Gastrocnemius medialis (tissue), 4 donors: ENCODE measurements at regions not wholly inside any gene's neighbourhood (a gene's known extent, or its start where the extent isn't known, plus 50 kb on each side); places are given as distances from the start of the nearest gene placed in this dataset.

ENCODE experiments used
- CTCF ChIP-seq, 5 experiments: fragments of 450-650 bp in 3 of 5; fragments of 200-600 bp in 2 of 5; sonication (generic) in 2 of 5; IDR thresholded peaks in 4 of 5; conservative IDR thresholded peaks in 1 of 5; 1 replicate in 4 of 5; 2 replicates in 1 of 5; pipeline ENCODE4 v1.5.1; 2016 to 2019; ENCODE audit warnings: antibody characterized with exemption in 5 of 5, mild to moderate bottlenecking in 3 of 5, moderate library complexity in 3 of 5
- POLR2A ChIP-seq, 2 donors: fragments of 450-650 bp; IDR thresholded peaks; one replicate each; pipeline ENCODE4 v1.6.1; 2017; ENCODE audit warnings: antibody characterized with exemption in 2 of 2, mild to moderate bottlenecking in 2 of 2, moderate library complexity in 2 of 2

- TF ChIP-seq CTCF (IDR thresholded peaks at IDR 0.05 in 4 of 5, conservative IDR thresholded peaks at IDR 0.05 in 1 of 5) (no peak), POLR2A (IDR thresholded peaks at IDR 0.05) (no peak)
These were observed 135.5 kb downstream of the MMUT start for GRCh38 chr6:49327571-49327970.
